ENCODE measurements at regions not wholly inside any gene's neighbourhood (a gene's known extent, or its start where the extent isn't known, plus 50 kb on each side); places are given as distances from the start of the nearest gene placed in this dataset.

GRCh38 chr2:192246297-192246696 is 51.6 kb upstream of the TMEFF2 start:
- Histone ChIP-seq H3K9me2 (replicated peaks; ENCODE audit: low read depth, low read length) (no peaks in the 10 kb centered on the region), H3K4me2 (ENCODE audit: low read depth, low read length, poor library complexity, severe bottlenecking) (no peak overlapping the region), H3K4me3 (ENCODE audit: low read length, poor library complexity, severe bottlenecking) (no peak overlapping the region), H3K4me1 (ENCODE audit: insufficient read depth, low read length, poor library complexity, severe bottlenecking) (no peaks in the 10 kb centered on the region), H3K9ac (ENCODE audit: low read depth, low read length, poor library complexity, severe bottlenecking) (no peak overlapping the region), H4K20me1 (ENCODE audit: insufficient read depth, low read length, poor library complexity, severe bottlenecking) (no peaks in the 10 kb centered on the region), H3K27me3 (ENCODE audit: insufficient read depth, low read length, poor library complexity, severe bottlenecking) (no peaks in the 10 kb centered on the region), H3K36me3 (ENCODE audit: insufficient read depth, low read length) (no peaks in the 10 kb centered on the region), H3K79me2 (ENCODE audit: insufficient read depth, low read length) (no peaks in the 10 kb centered on the region), H3K9me3 (ENCODE audit: insufficient read depth, low read depth, low read length) (no peaks in the 10 kb centered on the region), H2AFZ (ENCODE audit: low read length) (no peak overlapping the region), H3F3A (ENCODE audit: low read depth) (no peaks in the 10 kb centered on the region)
- no peak for TF ChIP-seq EZH2phosphoT487 (IDR thresholded peaks at IDR 0.05; ENCODE audit: borderline replicate concordance)
- no peak for TF ChIP-seq CTCF (conservative IDR thresholded peaks at IDR 0.05; ENCODE audit: low read length)

GRCh38 chr2:192245329-192245728 is 50.6 kb upstream of the TMEFF2 start:
- H3K9me2 ChIP-seq (replicated peaks; ENCODE audit: low read depth, low read length), result no peaks in the 10 kb centered on the region
- H3K27me3 ChIP-seq (ENCODE audit: insufficient read depth, low read length, poor library complexity, severe bottlenecking), result no peaks in the 10 kb centered on the region
- no peaks in the 10 kb centered on the region for H3K36me3 ChIP-seq (ENCODE audit: insufficient read depth, low read length)
- no peak overlapping the region for H2AFZ ChIP-seq (ENCODE audit: low read length)
- H3K9ac ChIP-seq (ENCODE audit: low read depth, low read length, poor library complexity, severe bottlenecking), result no peak overlapping the region
- no peak overlapping the region for H3K4me3 ChIP-seq (ENCODE audit: low read length, poor library complexity, severe bottlenecking)
- no peaks in the 10 kb centered on the region for H3K9me3 ChIP-seq (ENCODE audit: insufficient read depth, low read depth, low read length)
- H3K79me2 ChIP-seq (ENCODE audit: insufficient read depth, low read length), result no peaks in the 10 kb centered on the region
- H3F3A ChIP-seq (ENCODE audit: low read depth), result no peaks in the 10 kb centered on the region
- no peaks in the 10 kb centered on the region for H4K20me1 ChIP-seq (ENCODE audit: insufficient read depth, low read length, poor library complexity, severe bottlenecking)
- H3K4me2 ChIP-seq (ENCODE audit: low read depth, low read length, poor library complexity, severe bottlenecking), result no peak overlapping the region
- H3K4me1 ChIP-seq (ENCODE audit: insufficient read depth, low read length, poor library complexity, severe bottlenecking), result no peaks in the 10 kb centered on the region
- TF ChIP-seq CTCF (conservative IDR thresholded peaks at IDR 0.05; ENCODE audit: low read length) (no peak), EZH2phosphoT487 (IDR thresholded peaks at IDR 0.05; ENCODE audit: borderline replicate concordance) (no peak)
